Kidney capillary endothelial cell (primary cell): ENCODE measurements at regions not wholly inside any gene's neighbourhood (a gene's known extent, or its start where the extent isn't known, plus 50 kb on each side); places are given as distances from the start of the nearest gene placed in this dataset.
"Not testable (repeated sequence)": the region's sequence is repeated elsewhere in the genome, so short reads cannot be mapped to it uniquely, and the experiment has no call there.

Source experiments
- DNase-seq: peaks from one replicate; pipeline ENCODE4 v3.0.0-alpha.2; 2018; ENCODE audit warnings: low spot score

GRCh38 chr6:43934803-43935602, 165.0 kb downstream of the VEGFA start:
- DNase-seq, result no peak

- DNase-seq, result no peak
Measured at GRCh38 chr6:43934183-43934802, 164.3 kb downstream of the VEGFA start.

GRCh38 chr6:43933148-43933885, 163.3 kb downstream of the VEGFA start:
- DNase-seq, result no peak

DNA sequence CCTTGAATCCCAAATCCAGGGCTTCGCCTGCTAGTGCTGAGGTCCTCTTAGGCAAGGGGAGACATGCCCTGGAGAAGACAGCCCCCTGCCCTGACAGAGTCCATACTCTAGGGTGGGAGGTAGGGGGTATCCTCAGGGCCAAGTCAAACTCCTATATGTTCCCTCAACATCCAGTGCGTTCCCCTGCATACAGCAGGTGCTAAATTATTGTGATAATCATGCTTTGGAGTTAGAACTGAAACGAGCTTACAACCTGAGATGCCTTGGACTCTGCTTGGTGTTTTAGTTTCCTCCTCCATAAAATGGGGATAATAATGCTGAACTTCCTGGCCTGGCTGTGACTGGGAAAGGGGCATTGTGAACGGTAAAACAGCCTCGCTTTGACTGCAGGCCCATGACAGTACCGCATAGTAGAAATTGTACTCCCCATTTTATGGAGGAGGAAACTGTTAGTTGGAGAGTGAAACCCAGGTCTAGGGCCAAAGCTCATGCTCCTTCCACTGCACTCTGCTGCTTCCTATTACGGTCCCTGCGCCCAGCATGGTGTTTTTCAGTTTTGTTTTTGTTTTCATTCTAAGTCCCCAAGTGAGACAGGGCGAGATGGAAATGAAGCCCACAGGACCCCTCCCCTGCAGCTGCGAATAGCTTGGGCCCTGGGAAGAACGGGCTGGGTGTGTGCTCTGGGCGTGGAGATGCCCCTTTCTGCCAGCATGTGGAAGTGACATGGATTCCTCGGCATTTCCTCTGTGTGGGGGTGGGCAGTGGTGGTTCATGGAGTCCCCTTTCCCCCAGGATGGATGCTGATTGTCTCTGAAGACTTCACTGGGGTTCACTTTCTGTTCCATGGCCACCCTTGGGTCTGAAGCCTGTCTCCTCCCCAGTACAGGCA, 162.5 kb downstream of the VEGFA start:
- DNase-seq, result no peak

DNA sequence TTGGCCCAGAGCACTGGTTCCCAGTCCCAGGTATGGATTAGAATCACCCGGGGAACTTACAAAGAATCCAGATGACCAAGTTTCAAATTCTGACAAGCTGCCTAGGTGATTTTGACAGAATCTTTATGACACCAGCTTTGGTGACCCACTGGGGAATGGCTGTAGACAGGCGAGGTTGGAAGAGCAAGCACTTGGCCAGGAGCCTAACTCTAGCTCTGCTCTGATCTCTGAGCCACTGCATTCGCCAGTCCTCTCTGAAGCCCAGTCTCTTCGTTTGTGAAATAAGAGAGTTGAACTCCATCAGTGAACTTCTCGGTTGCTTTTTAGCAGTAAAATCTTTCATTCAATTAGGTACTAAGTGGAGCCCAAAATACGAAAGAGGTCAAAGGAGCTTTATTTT, 161.2 kb downstream of the VEGFA start:
- no peak for DNase-seq

GRCh38 chr6:43930440-43931154, 160.6 kb downstream of the VEGFA start:
- DNase-seq, result no peak

DNA sequence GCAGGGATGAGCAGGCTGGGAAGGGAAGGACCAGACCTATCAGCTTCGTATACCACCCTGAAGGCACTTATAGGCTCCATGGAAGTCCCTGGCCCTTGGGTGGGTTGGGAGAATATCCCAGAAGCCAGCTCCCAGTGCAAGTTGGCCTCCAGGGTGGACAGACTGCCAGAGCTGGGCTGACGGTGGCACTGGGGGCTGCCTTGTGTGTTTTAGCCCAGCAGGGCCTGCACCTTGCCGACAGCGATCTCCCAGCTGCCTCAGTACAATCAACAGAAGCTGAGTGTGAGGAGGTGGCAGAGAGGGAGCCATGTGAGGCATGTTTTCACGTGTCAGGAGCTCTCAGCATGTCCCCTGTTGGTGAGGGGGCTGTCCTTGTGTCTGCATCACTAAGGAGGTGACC, 159.5 kb downstream of the VEGFA start:
- DNase-seq, result no peak

- DNase-seq, result no peak
Measured at GRCh38 chr6:43927532-43928210, 157.7 kb downstream of the VEGFA start.

GRCh38 chr6:43926634-43927531, 156.9 kb downstream of the VEGFA start:
- DNase-seq, result peak; percentile 7

DNA sequence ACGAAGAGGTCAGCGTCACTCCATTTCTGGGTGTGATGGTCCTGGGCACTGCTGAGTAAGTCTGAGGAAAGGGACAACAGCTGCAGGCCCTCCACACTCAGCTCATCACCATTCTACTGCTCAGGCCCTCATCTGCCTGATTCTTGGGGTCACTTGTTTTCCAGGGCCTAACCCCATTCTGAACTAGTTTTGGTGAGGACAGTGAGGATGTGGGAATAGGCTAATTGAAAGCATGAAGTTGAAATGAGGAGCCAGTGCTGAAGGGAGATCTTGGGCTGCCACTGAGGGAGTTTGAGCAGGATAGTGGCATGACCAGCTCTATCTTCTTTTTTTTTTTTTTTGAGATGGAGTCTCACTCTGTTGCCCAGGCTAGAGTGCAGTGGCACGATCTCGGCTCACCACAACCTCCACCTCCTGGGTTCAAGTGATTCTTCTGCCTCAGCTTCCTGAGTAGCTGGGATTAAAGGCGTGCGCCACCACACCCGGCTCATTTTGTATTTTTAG, 155.7 kb downstream of the VEGFA start:
- DNase-seq, result not testable (repeated sequence)

- DNase-seq, result no peak
Measured at GRCh38 chr6:43924222-43924702, 154.3 kb downstream of the VEGFA start.

DNA sequence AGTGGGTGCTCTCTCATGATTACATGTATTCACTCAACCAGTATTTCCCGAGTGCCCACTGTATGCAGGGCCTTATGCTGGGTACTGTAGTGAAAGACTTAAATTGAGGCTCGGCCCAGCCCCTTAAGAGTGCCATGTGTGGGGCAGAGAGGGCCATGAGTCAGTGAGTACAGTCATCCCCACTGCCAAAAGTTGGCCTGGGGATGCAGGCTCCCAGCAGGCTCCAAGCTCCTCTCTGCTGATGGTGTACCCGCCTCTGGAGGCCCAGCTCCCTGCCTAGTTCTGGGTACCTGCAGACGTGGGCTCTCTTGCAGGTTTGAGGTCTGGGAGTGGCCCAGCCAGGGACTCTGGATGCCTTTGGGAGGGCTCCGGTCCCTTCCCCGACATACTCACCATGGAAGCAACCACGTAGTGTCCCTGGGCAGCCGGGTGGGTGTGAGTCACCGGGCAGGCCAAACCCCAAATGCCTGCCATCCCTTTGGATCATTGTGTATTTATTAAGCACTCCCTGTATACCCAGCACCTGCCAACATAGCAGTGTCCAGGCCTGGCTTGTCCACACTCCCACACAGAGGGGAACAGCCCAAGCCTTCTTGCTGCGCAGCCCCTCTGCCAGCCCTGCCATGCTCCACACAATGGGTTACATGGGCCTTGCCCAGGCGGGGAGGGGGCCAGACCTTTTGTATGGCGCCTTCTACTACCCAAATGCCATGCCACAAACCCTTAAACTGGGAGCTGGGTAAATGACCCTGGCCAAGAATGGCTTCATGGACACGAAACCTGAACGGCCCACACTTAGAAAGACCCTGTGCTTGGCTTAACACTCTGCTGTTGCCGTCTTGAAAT, 153.6 kb downstream of the VEGFA start:
- no peak for DNase-seq

DNA sequence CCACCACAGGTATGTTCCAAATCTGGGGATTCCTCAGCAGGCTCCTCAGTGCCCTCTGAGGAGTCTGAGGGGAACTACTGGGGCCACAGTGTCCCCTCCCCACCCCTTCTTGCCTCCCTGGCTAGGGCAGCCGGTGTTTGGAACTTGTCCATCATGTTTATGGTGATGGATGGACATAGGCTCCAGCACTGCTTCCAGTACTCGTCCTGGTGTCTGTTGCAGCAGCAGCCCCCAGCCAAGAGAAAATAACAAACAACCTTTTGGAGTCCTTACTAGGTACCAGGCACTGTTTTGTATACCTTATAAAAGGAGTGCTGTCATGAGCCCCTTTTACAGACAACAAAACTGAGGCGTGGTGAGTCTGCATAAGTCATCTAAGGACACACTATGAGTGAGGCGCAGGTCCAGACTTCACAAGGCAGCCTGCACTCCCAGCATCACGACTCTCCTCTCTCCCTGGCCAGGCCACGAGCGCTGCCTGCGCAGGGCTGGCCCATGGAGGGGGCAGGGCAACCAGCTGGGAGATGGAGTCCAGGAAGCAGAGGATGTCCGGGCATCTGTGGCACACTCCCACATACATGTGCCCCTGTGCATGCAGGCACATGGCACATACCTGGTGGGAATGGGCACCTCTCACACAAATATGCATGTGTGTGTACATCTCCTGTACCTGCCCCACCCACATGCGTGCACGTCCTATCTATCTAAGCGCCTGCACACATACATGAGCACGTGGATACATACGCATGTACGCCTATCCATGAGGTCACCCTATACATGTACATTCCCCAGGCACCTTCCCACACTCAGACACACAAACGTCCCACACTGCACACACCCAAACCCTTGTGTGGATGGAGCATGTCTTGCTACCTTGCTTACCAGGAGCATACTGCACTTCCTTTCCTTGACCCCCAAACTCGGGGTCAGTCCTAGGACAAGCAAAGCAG, 152.7 kb downstream of the VEGFA start:
- DNase-seq, result no peak

DNA sequence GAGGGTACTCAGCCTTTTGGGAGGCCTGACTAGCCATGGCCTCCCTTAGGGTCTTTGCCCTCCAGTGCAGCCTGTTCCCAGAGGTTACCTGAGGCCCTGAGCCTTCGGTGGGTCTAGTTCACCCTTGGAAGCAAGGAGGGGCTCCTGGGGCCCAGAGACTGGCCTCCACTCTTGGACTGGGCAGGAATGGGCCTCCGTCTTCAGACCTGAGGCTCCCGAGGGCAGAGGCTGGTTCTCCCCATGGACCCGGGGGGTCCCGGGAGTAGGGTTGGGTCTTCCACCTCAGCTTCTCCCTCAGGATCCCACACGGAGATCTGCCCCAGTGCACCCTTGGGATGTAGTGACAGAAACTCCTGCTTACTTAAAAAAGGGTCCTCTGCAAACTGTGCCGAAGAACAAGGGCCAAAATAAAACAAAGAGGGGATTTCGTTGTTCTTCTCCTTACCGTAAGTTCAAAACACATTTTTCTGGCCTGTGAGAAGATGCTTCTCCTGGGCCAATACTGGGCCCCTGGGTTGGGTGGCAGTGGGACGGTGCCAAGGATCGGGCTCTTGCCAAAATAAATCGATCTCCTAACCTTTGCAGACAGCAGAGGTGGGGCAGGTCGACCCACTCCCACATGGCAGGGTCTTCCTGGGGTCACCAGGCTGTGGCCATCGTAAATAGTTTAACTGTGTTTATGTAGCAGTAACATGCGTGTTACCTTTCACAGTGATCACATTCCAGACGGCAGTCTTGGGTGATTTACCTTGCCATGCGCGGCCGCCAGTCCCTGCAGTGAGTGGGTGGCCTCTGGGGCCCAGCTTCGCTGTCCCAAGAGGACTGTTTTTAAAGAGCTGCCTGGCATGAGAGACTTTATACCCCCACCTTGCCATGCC, 151.8 kb downstream of the VEGFA start:
- DNase-seq, result no peak

GRCh38 chr6:43921039-43921438, 151.0 kb downstream of the VEGFA start:
- DNase-seq, result no peak

- DNase-seq, result no peak
Measured at GRCh38 chr6:43919774-43920173, 149.8 kb downstream of the VEGFA start.
